GM12878 (cell line): ENCODE measurements at regions not wholly inside any gene's neighbourhood (a gene's known extent, or its start where the extent isn't known, plus 50 kb on each side); places are given as distances from the start of the nearest gene placed in this dataset.

ENCODE experiments used
- ATAC-seq: fragments of 200-7000 bp; cut with Tn5 transposase; 3 replicates; pipeline ENCODE4 v1.9.1; 2020; ENCODE audit warnings: mild to moderate bottlenecking, moderate library complexity
- BruUV-seq: library from RNA; stranded (reverse); fragments of 400-500 nt; replicated peaks from 2 replicates; lab custom pipeline; 2021; lab: Mats Ljungman, UMichigan
- CTCF ChIA-PET: fragments of 300-600 bp; sonication (Branson Sonifier 250); formaldehyde crosslinking; extraction: SDS; loops from one replicate; lab custom pipeline; 2021; ENCODE audit warnings: inconsistent platforms; lab: Yijun Ruan, JAX
- POLR2A ChIA-PET: fragments of 350-600 bp; formaldehyde crosslinking; extraction: SDS; loops from one replicate; lab custom pipeline; 2021; ENCODE audit warnings: inconsistent platforms; lab: Charles Lee
- RAD21 ChIA-PET: fragments of 300-600 bp; sonication (Branson Sonifier 250); formaldehyde crosslinking; loops from one replicate; lab custom pipeline; 2023; ENCODE audit warnings: antibody characterized with exemption; ENCODE audit not compliant: unreplicated experiment; lab: Charles Lee
- SMC1A ChIA-PET: fragments of 300-600 bp; sonication (Branson Sonifier 250); formaldehyde crosslinking; loops from one replicate; lab custom pipeline; 2023; ENCODE audit not compliant: unreplicated experiment, uncharacterized antibody; lab: Charles Lee
- DNase-seq: peaks from one replicate; pipeline ENCODE4 v3.0.0-alpha.2; 2011; ENCODE audit warnings: low read depth, low spot score
- FAIRE-seq: peaks from 3 replicates; lab custom pipeline; 2011; peaks lifted over from hg19 to GRCh38; lab: Jason Lieb, UNC
- H2AFZ ChIP-seq: 2 replicates; pipeline ENCODE4 v1.6.0; 2011; ENCODE audit warnings: low read depth, low read length, control low read depth; ENCODE audit not compliant: control insufficient read depth
- H3K27ac ChIP-seq: 2 replicates; pipeline ENCODE4 v1.5.1; 2011; ENCODE audit warnings: control low read depth; ENCODE audit not compliant: control insufficient read depth, insufficient read depth
- H3K27me3 ChIP-seq, 2 experiments: replicated peaks in 1 of 2; 2 replicates each; pipeline versions ENCODE4 v1.6.0 to v1.6.1; 2011; ENCODE audit warnings: low read length in 1 of 2; ENCODE audit not compliant: control insufficient read depth in 2 of 2, insufficient read depth in 2 of 2
- H3K36me3 ChIP-seq, 2 experiments: 2 replicates each; pipeline ENCODE4 v1.5.1; 2011; ENCODE audit warnings: low read length in 1 of 2; ENCODE audit not compliant: control insufficient read depth in 2 of 2, insufficient read depth in 2 of 2
- H3K4me1 ChIP-seq: 2 replicates; pipeline ENCODE4 v1.6.1; 2011; ENCODE audit warnings: mild to moderate bottlenecking, low read length, moderate library complexity, mixed read lengths; ENCODE audit not compliant: control insufficient read depth, insufficient read depth
- H3K4me2 ChIP-seq: 2 replicates; pipeline ENCODE4 v1.6.0; 2011; ENCODE audit warnings: control low read depth; ENCODE audit not compliant: control insufficient read depth, insufficient read depth
- H3K4me3 ChIP-seq: fragments of 200-600 bp; sonication (generic); 2 replicates; pipeline ENCODE4 v1.5.1; 2016
- H3K79me2 ChIP-seq: 2 replicates; pipeline ENCODE4 v1.6.0; 2011; ENCODE audit warnings: low read length; ENCODE audit not compliant: control insufficient read depth, insufficient read depth
- H3K9ac ChIP-seq: 2 replicates; pipeline ENCODE4 v1.8.0; 2011; ENCODE audit warnings: low read length, control low read depth, mixed read lengths; ENCODE audit not compliant: control insufficient read depth, insufficient read depth
- H3K9me3 ChIP-seq: replicated peaks from 3 replicates; pipeline ENCODE4 v1.5.1; 2011; ENCODE audit warnings: mild to moderate bottlenecking, low read length; ENCODE audit not compliant: control insufficient read depth, insufficient read depth
- H4K20me1 ChIP-seq: 2 replicates; pipeline ENCODE4 v1.6.0; 2011; ENCODE audit not compliant: control insufficient read depth, insufficient read depth
- DPF2 ChIP-seq: fragments of 450-650 bp; IDR thresholded peaks from 2 replicates; pipeline ENCODE4 v1.6.1; 2017; ENCODE audit warnings: mild to moderate bottlenecking
- SIX5 ChIP-seq: IDR thresholded peaks from 2 replicates; pipeline ENCODE4 v1.6.1; 2011; ENCODE audit warnings: mild to moderate bottlenecking, low read depth, low read length, moderate library complexity; ENCODE audit not compliant: severe bottlenecking
- ZNF384 ChIP-seq: IDR thresholded peaks from 2 replicates; pipeline ENCODE4 v1.6.1; 2012; ENCODE audit warnings: low read depth, mild to moderate bottlenecking, low read length, improper control_type of control experiment, borderline replicate concordance
- WGBS: methylation state at CpG from one replicate; pipeline ENCODE4 v1.1.6; 2016; ENCODE audit warnings: low lambda C conversion rate; ENCODE audit not compliant: insufficient replicate concordance, insufficient coverage; ENCODE audit errors: missing lambda C conversion rate; 5-methylcytosine and 5-hydroxymethylcytosine counted together
- in situ Hi-C: fragments of 300-500 bp; cut with MboI; formaldehyde crosslinking; loops from 9 replicates; pipeline ENCODE4 v1.14.3; 2018; ENCODE audit warnings: mixed read lengths
- intact Hi-C: fragments of 100-400 bp; cut with micrococcal nuclease; formaldehyde crosslinking; loops from one replicate; pipeline ENCODE4 v1.14.2; 2022; ENCODE audit not compliant: unreplicated experiment

- no TSS peak for BruUV-seq
These were observed 347.1 kb upstream of the LRRC7 start for GRCh38 chr1:69220672-69221071.

GRCh38 chr1:69221524-69221923, 346.2 kb upstream of the LRRC7 start:
- in situ Hi-C loops (no loop called here), intact Hi-C loops (no loop called here)
- DNase-seq (no peak), ATAC-seq (no peak), FAIRE-seq (no peak)
- ChIA-PET CTCF (no interaction called here), SMC1A (interaction anchor here (1.0 kb wide), 1 partner anchor 501 kb away, joined by 4 read pairs; no protein-coding TSS in a partner anchor), RAD21 (no interaction called here), POLR2A (no interaction called here)
- Histone ChIP-seq H4K20me1 (no peaks in the 10 kb centered on the region), H3K9me3 (no peaks in the 10 kb centered on the region), H3K79me2 (no peaks in the 10 kb centered on the region), H3K36me3 (no peaks in the 10 kb centered on the region), H2AFZ (no peak overlapping the region), H3K4me3 (no peak overlapping the region), H3K9ac (no peak overlapping the region), H3K27me3 (no peaks in the 10 kb centered on the region), H3K4me1 (no peaks in the 10 kb centered on the region), H3K27ac (no peak overlapping the region), H3K4me2 (no peak overlapping the region)
- no peak for TF ChIP-seq DPF2
- no TSS peak for BruUV-seq
- WGBS, result 0% methylated on average over 1 of the region's 1 CpG

More at GRCh38 chr1:69220672-69221071, 347.1 kb upstream of the LRRC7 start:
- Histone ChIP-seq H3K27ac (no peak overlapping the region), H3K36me3 (no peaks in the 10 kb centered on the region), H3K4me2 (no peak overlapping the region), H3K9ac (no peak overlapping the region), H2AFZ (no peak overlapping the region), H3K79me2 (no peaks in the 10 kb centered on the region), H4K20me1 (no peaks in the 10 kb centered on the region), H3K9me3 (no peaks in the 10 kb centered on the region), H3K4me1 (no peaks in the 10 kb centered on the region), H3K4me3 (no peak overlapping the region), H3K27me3 (no peaks in the 10 kb centered on the region)
- ChIA-PET SMC1A (no interaction called here), POLR2A (no interaction called here), RAD21 (no interaction called here), CTCF (no interaction called here)
- ATAC-seq (no peak), DNase-seq (no peak), FAIRE-seq (no peak)
- 40% methylated on average over 1 of the region's 1 CpG for WGBS
- intact Hi-C loops (no loop called here), in situ Hi-C loops (no loop called here)
- TF ChIP-seq ZNF384 (no peak), SIX5 (no peak)
